ENCODE measurements at regions not wholly inside any gene's neighbourhood (a gene's known extent, or its start where the extent isn't known, plus 50 kb on each side); places are given as distances from the start of the nearest gene placed in this dataset.

GRCh38 chr11:109749476-109749875 is 327.5 kb downstream of the C11orf87 start:
- DNase-seq (ENCODE audit: low read depth), result no peak
- TF ChIP-seq CTCF (IDR thresholded peaks at IDR 0.05; ENCODE audit: insufficient read depth, low read depth, low read length, missing control alignments), result no peak
- no peak overlapping the region for H3K4me3 ChIP-seq (ENCODE audit: low read depth, low read length)

- no peak for DNase-seq (ENCODE audit: low read depth)
- TF ChIP-seq CTCF (IDR thresholded peaks at IDR 0.05; ENCODE audit: insufficient read depth, low read depth, low read length, missing control alignments), result no peak
- H3K4me3 ChIP-seq (ENCODE audit: low read depth, low read length), result no peak overlapping the region
These were observed 329.0 kb downstream of the C11orf87 start for GRCh38 chr11:109750964-109751363.

GRCh38 chr11:109752212-109752825 is 330.3 kb downstream of the C11orf87 start:
- no peak for TF ChIP-seq CTCF (IDR thresholded peaks at IDR 0.05; ENCODE audit: insufficient read depth, low read depth, low read length, missing control alignments)
- H3K4me3 ChIP-seq (ENCODE audit: low read depth, low read length), result no peak overlapping the region
- no peak for DNase-seq (ENCODE audit: low read depth)

GRCh38 chr11:109756521-109756920 is 334.5 kb downstream of the C11orf87 start:
- no peak for TF ChIP-seq CTCF (IDR thresholded peaks at IDR 0.05; ENCODE audit: insufficient read depth, low read depth, low read length, missing control alignments)
- H3K4me3 ChIP-seq (ENCODE audit: low read depth, low read length), result no peak overlapping the region
- DNase-seq (ENCODE audit: low read depth), result no peak

GRCh38 chr11:109756951-109757350 is 335.0 kb downstream of the C11orf87 start:
- no peak for DNase-seq (ENCODE audit: low read depth)
- no peak overlapping the region for H3K4me3 ChIP-seq (ENCODE audit: low read depth, low read length)
- no peak for TF ChIP-seq CTCF (IDR thresholded peaks at IDR 0.05; ENCODE audit: insufficient read depth, low read depth, low read length, missing control alignments)

- DNase-seq (ENCODE audit: low read depth), result no peak
- no peak overlapping the region for H3K4me3 ChIP-seq (ENCODE audit: low read depth, low read length)
- no peak for TF ChIP-seq CTCF (IDR thresholded peaks at IDR 0.05; ENCODE audit: insufficient read depth, low read depth, low read length, missing control alignments)
These were observed 330.6 kb upstream of the ZC3H12C start for GRCh38 chr11:109762546-109762945.

GRCh38 chr11:109765709-109766311 is 327.4 kb upstream of the ZC3H12C start:
- H3K4me3 ChIP-seq (ENCODE audit: low read depth, low read length), result no peak overlapping the region
- DNase-seq (ENCODE audit: low read depth), result no peak
- TF ChIP-seq CTCF (IDR thresholded peaks at IDR 0.05; ENCODE audit: insufficient read depth, low read depth, low read length, missing control alignments), result no peak

Data from GM12865 (cell line).